NOMO-1 treated with dmso at 0.1 percent for 144 hours (cell line): ENCODE measurements at regions not wholly inside any gene's neighbourhood (a gene's known extent, or its start where the extent isn't known, plus 50 kb on each side); places are given as distances from the start of the nearest gene placed in this dataset.
"Not testable (repeated sequence)": the region's sequence is repeated elsewhere in the genome, so short reads cannot be mapped to it uniquely, and the experiment has no call there.

Experiments used
- DNase-seq: peaks from one replicate; lab custom pipeline; 2025; ENCODE audit not compliant: unreplicated experiment; lab: John Stamatoyannopoulos, UW

GRCh38 chr5:101404531-101404930, 501.4 kb upstream of the ST8SIA4 start:
- DNase-seq: no peak

GRCh38 chr5:101393795-101394450, 490.8 kb upstream of the ST8SIA4 start:
- DNase-seq: no peak

- no peak for DNase-seq
Observed at GRCh38 chr5:101390151-101390908, 487.2 kb upstream of the ST8SIA4 start.

- no peak for DNase-seq
Observed at GRCh38 chr5:101385276-101385675, 482.2 kb upstream of the ST8SIA4 start.

GRCh38 chr5:101370181-101370580, 467.1 kb upstream of the ST8SIA4 start:
- DNase-seq: no peak

GRCh38 chr5:101364469-101364868, 461.4 kb upstream of the ST8SIA4 start:
- no peak for DNase-seq

- no peak for DNase-seq
Observed at GRCh38 chr5:101362067-101362466, 459.0 kb upstream of the ST8SIA4 start.

GRCh38 chr5:101346906-101347305, 443.8 kb upstream of the ST8SIA4 start:
- DNase-seq: no peak

GRCh38 chr5:101346447-101346846, 443.4 kb upstream of the ST8SIA4 start:
- DNase-seq: no peak

- no peak for DNase-seq
Observed at GRCh38 chr5:101338226-101338625, 435.1 kb upstream of the ST8SIA4 start.

- DNase-seq: no peak
Observed at GRCh38 chr5:101327816-101328215, 424.7 kb upstream of the ST8SIA4 start.

GRCh38 chr5:101326766-101327165, 423.7 kb upstream of the ST8SIA4 start:
- DNase-seq: no peak

- DNase-seq: not testable (repeated sequence)
Observed at GRCh38 chr5:101316401-101316800, 413.3 kb upstream of the ST8SIA4 start.

GRCh38 chr5:101306391-101307137, 403.5 kb upstream of the ST8SIA4 start:
- no peak for DNase-seq

- DNase-seq: no peak
Observed at GRCh38 chr5:101296477-101296876, 393.4 kb upstream of the ST8SIA4 start.

GRCh38 chr5:101292199-101292598, 389.1 kb upstream of the ST8SIA4 start:
- no peak for DNase-seq

GRCh38 chr5:101290761-101291160, 387.7 kb upstream of the ST8SIA4 start:
- DNase-seq: not testable (repeated sequence)

GRCh38 chr5:101288633-101289032, 385.6 kb upstream of the ST8SIA4 start:
- no peak for DNase-seq

GRCh38 chr5:101284736-101285375, 381.8 kb upstream of the ST8SIA4 start:
- DNase-seq: no peak

- DNase-seq: not testable (repeated sequence)
Observed at GRCh38 chr5:101283938-101284337, 380.9 kb upstream of the ST8SIA4 start.

GRCh38 chr5:101278917-101279316, 375.8 kb upstream of the ST8SIA4 start:
- DNase-seq: no peak
